Lower leg skin (tissue), 4 donors: ENCODE measurements at regions not wholly inside any gene's neighbourhood (a gene's known extent, or its start where the extent isn't known, plus 50 kb on each side); places are given as distances from the start of the nearest gene placed in this dataset.

ENCODE experiments used
- DNase-seq, 2 donors: peaks; one replicate each; pipeline ENCODE4 v3.0.0-alpha.2; 2019; ENCODE audit warnings: low spot score in 2 of 2
- H3K4me3 ChIP-seq: fragments of 200-600 bp; sonication (generic); 2 replicates; pipeline ENCODE4 v1.5.1; 2017; ENCODE audit warnings: mild to moderate bottlenecking, low read depth; ENCODE audit not compliant: poor library complexity, severe bottlenecking
- POLR2A ChIP-seq, 2 donors: fragments of 450-650 bp; IDR thresholded peaks; one replicate each; pipeline ENCODE4 v1.6.1; 2016 to 2017; ENCODE audit warnings: antibody characterized with exemption in 2 of 2, mild to moderate bottlenecking in 1 of 2, moderate library complexity in 1 of 2
- WGBS, 2 donors: methylation state at CpG; one replicate each; pipeline ENCODE4 v1.1.5; 2018; 5-methylcytosine and 5-hydroxymethylcytosine counted together
- intact Hi-C: fragments of 100-400 bp; cut with DNase I; formaldehyde crosslinking; loops from one replicate; pipeline ENCODE4 v1.15.0; 2023; ENCODE audit warnings: low total_unique reads
- TF ChIP-seq, protein P1 (sequence below), 3 donors: fragments of 450-650 bp; IDR thresholded peaks; one replicate each; pipeline ENCODE4 v1.5.1; 2016; ENCODE audit warnings: antibody characterized with exemption in 3 of 3, mild to moderate bottlenecking in 3 of 3, moderate library complexity in 2 of 3

DNA sequence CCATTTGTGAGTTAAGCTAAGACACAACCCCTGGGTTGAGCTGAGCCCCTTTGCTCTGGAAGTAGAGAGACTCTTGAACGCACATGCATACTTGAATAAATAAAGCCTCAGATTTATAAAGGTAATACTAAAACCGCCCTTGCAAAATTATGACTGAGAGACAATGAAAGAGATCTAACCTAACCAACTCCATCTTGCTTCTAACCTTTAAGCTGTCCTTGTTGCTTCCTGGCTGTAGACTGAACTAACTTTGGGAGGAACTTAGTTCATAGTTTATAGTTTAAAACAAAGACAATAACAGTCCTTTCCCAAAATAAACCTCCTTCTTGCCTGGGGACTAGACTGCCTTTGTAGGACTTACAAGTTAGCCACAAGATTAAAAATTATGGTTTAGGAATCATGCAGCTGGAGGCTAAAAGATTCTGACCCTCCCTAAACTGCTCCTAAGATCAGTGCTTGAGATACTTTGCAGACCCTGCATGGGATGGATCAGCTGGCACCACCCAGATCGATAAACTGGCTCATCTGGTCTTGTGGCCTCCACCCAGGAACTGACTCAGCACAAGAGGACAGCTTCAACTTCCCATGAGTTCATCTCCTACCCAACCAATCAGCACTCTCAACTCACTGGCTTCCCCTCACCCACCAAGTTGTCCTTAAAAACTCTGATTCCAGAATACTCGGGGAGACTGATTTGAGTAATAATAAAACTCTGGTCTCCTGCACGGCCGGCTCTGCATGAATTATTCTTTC, 240.2 kb upstream of the SLC14A2 start:
- intact Hi-C loops, result no loop called here
- no peak overlapping the region for H3K4me3 ChIP-seq
- DNase-seq, result no peak
- 71 to 81% methylated on average over 6 of the region's 6 CpGs for WGBS, 2 donors
- no peak for TF ChIP-seq POLR2A (IDR thresholded peaks at IDR 0.05)
- TF ChIP-seq, protein P1, sequence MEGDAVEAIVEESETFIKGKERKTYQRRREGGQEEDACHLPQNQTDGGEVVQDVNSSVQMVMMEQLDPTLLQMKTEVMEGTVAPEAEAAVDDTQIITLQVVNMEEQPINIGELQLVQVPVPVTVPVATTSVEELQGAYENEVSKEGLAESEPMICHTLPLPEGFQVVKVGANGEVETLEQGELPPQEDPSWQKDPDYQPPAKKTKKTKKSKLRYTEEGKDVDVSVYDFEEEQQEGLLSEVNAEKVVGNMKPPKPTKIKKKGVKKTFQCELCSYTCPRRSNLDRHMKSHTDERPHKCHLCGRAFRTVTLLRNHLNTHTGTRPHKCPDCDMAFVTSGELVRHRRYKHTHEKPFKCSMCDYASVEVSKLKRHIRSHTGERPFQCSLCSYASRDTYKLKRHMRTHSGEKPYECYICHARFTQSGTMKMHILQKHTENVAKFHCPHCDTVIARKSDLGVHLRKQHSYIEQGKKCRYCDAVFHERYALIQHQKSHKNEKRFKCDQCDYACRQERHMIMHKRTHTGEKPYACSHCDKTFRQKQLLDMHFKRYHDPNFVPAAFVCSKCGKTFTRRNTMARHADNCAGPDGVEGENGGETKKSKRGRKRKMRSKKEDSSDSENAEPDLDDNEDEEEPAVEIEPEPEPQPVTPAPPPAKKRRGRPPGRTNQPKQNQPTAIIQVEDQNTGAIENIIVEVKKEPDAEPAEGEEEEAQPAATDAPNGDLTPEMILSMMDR (IDR thresholded peaks at IDR 0.05), result no peak

DNA sequence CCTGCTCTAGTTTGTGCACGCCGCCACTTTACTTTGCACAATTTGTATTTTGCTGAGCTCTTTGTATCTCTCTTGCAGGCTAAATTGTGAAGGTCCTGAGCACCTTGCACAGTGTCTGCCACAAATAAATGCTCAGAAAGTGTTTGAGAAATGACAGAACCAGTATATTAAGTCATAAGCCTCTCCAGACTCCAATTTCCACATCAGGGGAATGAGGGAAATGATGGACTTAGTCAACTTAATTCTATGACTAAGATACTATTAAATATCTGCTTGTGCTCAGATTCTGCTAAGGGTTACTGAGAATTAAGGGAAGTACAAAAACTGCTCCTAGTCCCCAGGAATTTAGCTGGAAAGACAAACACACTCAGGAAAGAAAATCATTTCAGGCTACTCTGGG, 239.1 kb upstream of the SLC14A2 start:
- TF ChIP-seq, protein P1 (IDR thresholded peaks at IDR 0.05), result no peak
- no peak for TF ChIP-seq POLR2A (IDR thresholded peaks at IDR 0.05)
- 93 to 95% methylated on average over 2 of the region's 2 CpGs for WGBS, 2 donors
- no peak overlapping the region for H3K4me3 ChIP-seq
- intact Hi-C loops, result no loop called here
- DNase-seq, result no peak

DNA sequence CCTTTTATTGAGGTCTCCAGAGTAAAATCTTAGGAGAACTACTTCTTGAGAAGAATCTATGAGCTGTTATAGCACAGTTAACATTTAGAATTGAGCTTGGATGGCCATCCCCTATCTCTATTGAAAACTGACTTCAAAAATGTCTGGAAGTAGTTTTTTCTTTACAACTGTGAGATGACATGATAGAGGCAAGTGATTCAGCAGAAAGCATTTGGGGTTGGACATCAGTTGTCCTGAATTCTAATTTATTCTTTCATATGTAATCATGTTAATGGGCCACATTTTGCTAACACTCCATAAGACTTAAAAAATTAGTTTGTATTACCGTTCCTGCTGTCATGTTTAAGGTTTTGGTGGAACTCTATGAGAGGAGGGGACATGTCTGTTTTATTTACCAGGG, 237.0 kb upstream of the SLC14A2 start:
- DNase-seq, result no peak
- H3K4me3 ChIP-seq, result no peak overlapping the region
- WGBS, 2 donors, result 81 to 89% methylated on average over 1 of the region's 1 CpG
- TF ChIP-seq POLR2A (IDR thresholded peaks at IDR 0.05), result no peak
- TF ChIP-seq, protein P1 (IDR thresholded peaks at IDR 0.05), result no peak
- intact Hi-C loops, result no loop called here

DNA sequence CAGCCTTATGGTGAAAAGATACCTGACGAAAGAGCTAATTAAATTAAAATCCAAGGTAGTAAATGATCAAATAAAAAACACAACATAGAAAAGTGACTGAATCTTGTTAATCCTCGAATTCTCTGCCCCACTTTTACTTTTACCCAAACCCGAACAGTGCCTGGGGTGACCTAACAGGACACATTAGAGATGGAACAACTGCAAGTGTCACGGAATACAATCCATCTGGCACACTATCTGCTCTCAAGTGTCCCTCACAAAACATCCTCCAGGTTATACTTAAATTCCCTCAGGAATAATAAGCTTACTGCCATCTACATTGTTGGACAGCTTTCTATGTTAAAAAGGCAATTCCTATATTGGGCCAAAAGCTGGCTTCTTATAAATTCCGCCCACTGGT, 236.3 kb upstream of the SLC14A2 start:
- WGBS, 2 donors, result 87 to 90% methylated on average over 5 of the region's 5 CpGs
- intact Hi-C loops, result no loop called here
- no peak for TF ChIP-seq POLR2A (IDR thresholded peaks at IDR 0.05)
- TF ChIP-seq, protein P1 (IDR thresholded peaks at IDR 0.05), result no peak
- no peak for DNase-seq
- H3K4me3 ChIP-seq, result no peak overlapping the region

DNA sequence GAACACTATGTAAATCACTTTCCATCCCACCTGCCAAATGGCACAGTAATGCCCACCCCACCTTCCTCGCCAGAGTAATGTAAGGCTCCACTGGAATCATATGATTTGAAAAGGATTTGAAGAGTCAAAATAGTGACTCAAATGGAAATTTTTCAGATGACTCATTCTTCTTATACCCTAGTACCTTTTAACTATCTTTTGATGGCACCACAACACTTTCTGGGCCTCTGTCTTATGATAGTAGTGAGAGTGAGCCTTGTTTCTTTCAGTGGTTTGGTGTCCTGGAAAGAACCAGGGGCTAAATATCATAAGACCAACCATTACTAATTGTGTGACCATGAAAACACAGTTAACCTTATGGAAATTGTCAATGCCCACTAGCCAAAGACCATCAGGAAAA, 235.4 kb upstream of the SLC14A2 start:
- intact Hi-C loops, result loop anchor here (10.0 kb wide), 1 partner anchor 105 kb away; no protein-coding TSS in a partner anchor

More for the DNA sequence above, 235.4 kb upstream of the SLC14A2 start:
- DNase-seq, result no peak
- H3K4me3 ChIP-seq, result no peak overlapping the region
- no peak for TF ChIP-seq POLR2A (IDR thresholded peaks at IDR 0.05)
- TF ChIP-seq, protein P1 (IDR thresholded peaks at IDR 0.05), result no peak
- WGBS, 2 donors, result 72 to 74% methylated on average over 1 of the region's 1 CpG
